ENCODE measurements at regions not wholly inside any gene's neighbourhood (a gene's known extent, or its start where the extent isn't known, plus 50 kb on each side); places are given as distances from the start of the nearest gene placed in this dataset.

- TF ChIP-seq CTCF (IDR thresholded peaks at IDR 0.05) = no peak
- Histone ChIP-seq H3K9me3 (replicated peaks in 1 of 2; ENCODE audit: control insufficient read depth in 1 of 2, insufficient read depth in 1 of 2, low read length in 2 of 2) (peaks cover 0 to 3% of the 10 kb centered on the region in 2 donors), H3K36me3 (replicated peaks in 1 of 2; ENCODE audit: control insufficient read depth in 1 of 2, insufficient read depth in 2 of 2, low read length in 2 of 2) (no peaks in the 10 kb centered on the region), H2AFZ (ENCODE audit: insufficient read depth, low read depth, low read length, poor library complexity, severe bottlenecking) (no peak overlapping the region), H3K4me3 (replicated peaks in 1 of 3; ENCODE audit: low read depth in 2 of 3, low read length in 3 of 3) (no peak overlapping the region), H4K20me1 (ENCODE audit: insufficient read depth, low read length) (no peaks in the 10 kb centered on the region), H3K27ac (ENCODE audit: low read depth in 1 of 2, low read length in 2 of 2) (no peak overlapping the region), H3K79me2 (ENCODE audit: insufficient read depth, low read length) (no peaks in the 10 kb centered on the region), H3K4me1 (ENCODE audit: control insufficient read depth in 1 of 2, insufficient read depth in 2 of 2, low read length in 2 of 2) (no peaks in the 10 kb centered on the region), H3K9ac (ENCODE audit: insufficient read depth, low read length, poor library complexity, severe bottlenecking) (no peak overlapping the region), H3K27me3 (ENCODE audit: control insufficient read depth in 2 of 2, insufficient read depth in 2 of 2, low read length in 2 of 2) (no peaks in the 10 kb centered on the region), H3K4me2 (replicated peaks; ENCODE audit: extremely low read depth, low read length, poor library complexity, severe bottlenecking) (no peak overlapping the region)
- 80% methylated on average over 1 of the region's 5 CpGs for WGBS (ENCODE audit: insufficient coverage)
- Mint-ChIP-seq H3K9me3 (peaks cover 0 to 2% (median 0%) of the 10 kb centered on the region in 7 donors), H3K36me3 (no peaks in the 10 kb centered on the region), H3K27ac (no peak overlapping the region), H3K4me1 (no peaks in the 10 kb centered on the region), H3K27me3 (ENCODE audit: low read depth in 3 of 3) (no peaks in the 10 kb centered on the region), H3K4me3 (no peak overlapping the region)
- DNase-seq = no peak
- intact Hi-C loops (cut with micrococcal nuclease) = no loop called here
These were observed 807.4 kb downstream of the MAT2B start for GRCh38 chr5:164312801-164313200.

GRCh38 chr5:164317676-164318075 is 812.3 kb downstream of the MAT2B start:
- no peak overlapping the region for H3K4me2 ChIP-seq (replicated peaks; ENCODE audit: extremely low read depth, low read length, poor library complexity, severe bottlenecking)
- no peak for DNase-seq
- H2AFZ ChIP-seq (ENCODE audit: insufficient read depth, low read depth, low read length, poor library complexity, severe bottlenecking) = no peak overlapping the region
- intact Hi-C loops (cut with micrococcal nuclease) = no loop called here
- no peaks in the 10 kb centered on the region for H4K20me1 ChIP-seq (ENCODE audit: insufficient read depth, low read length)
- Mint-ChIP-seq H3K9me3 (peaks cover 0 to 6% (median 0%) of the 10 kb centered on the region in 7 donors), H3K4me1 (no peaks in the 10 kb centered on the region), H3K4me3 (no peak overlapping the region), H3K36me3 (no peaks in the 10 kb centered on the region), H3K27me3 (ENCODE audit: low read depth in 3 of 3) (no peaks in the 10 kb centered on the region), H3K27ac (no peak overlapping the region)
- no peak overlapping the region for H3K9ac ChIP-seq (ENCODE audit: insufficient read depth, low read length, poor library complexity, severe bottlenecking)
- no CpG with 5 or more reads among the region's 1 CpG for WGBS (ENCODE audit: insufficient coverage)
- no peaks in the 10 kb centered on the region for H3K27me3 ChIP-seq (ENCODE audit: control insufficient read depth in 2 of 2, insufficient read depth in 2 of 2, low read length in 2 of 2)
- no peaks in the 10 kb centered on the region for H3K79me2 ChIP-seq (ENCODE audit: insufficient read depth, low read length)
- H3K4me3 ChIP-seq (replicated peaks in 1 of 3; ENCODE audit: low read depth in 2 of 3, low read length in 3 of 3) = no peak overlapping the region
- no peaks in the 10 kb centered on the region for H3K4me1 ChIP-seq (ENCODE audit: control insufficient read depth in 1 of 2, insufficient read depth in 2 of 2, low read length in 2 of 2)
- no peaks in the 10 kb centered on the region for H3K36me3 ChIP-seq (replicated peaks in 1 of 2; ENCODE audit: control insufficient read depth in 1 of 2, insufficient read depth in 2 of 2, low read length in 2 of 2)
- H3K9me3 ChIP-seq (replicated peaks in 1 of 2; ENCODE audit: control insufficient read depth in 1 of 2, insufficient read depth in 1 of 2, low read length in 2 of 2) = peaks cover 0 to 3% of the 10 kb centered on the region in 2 donors
- TF ChIP-seq CTCF (IDR thresholded peaks at IDR 0.05) = no peak
- H3K27ac ChIP-seq (ENCODE audit: low read depth in 1 of 2, low read length in 2 of 2) = no peak overlapping the region

Data from CD14-positive monocyte (primary cell).